GM12872 (cell line): ENCODE measurements at regions not wholly inside any gene's neighbourhood (a gene's known extent, or its start where the extent isn't known, plus 50 kb on each side); places are given as distances from the start of the nearest gene placed in this dataset.

Experiments used
- CTCF ChIP-seq: IDR thresholded peaks from 3 replicates; pipeline ENCODE4 v1.5.1; 2011; ENCODE audit warnings: low read depth, mild to moderate bottlenecking, low read length, moderate library complexity; ENCODE audit not compliant: insufficient read depth

GRCh38 chr15:35813573-35813972, 267.6 kb upstream of the DPH6 start:
- TF ChIP-seq CTCF: no peak

DNA sequence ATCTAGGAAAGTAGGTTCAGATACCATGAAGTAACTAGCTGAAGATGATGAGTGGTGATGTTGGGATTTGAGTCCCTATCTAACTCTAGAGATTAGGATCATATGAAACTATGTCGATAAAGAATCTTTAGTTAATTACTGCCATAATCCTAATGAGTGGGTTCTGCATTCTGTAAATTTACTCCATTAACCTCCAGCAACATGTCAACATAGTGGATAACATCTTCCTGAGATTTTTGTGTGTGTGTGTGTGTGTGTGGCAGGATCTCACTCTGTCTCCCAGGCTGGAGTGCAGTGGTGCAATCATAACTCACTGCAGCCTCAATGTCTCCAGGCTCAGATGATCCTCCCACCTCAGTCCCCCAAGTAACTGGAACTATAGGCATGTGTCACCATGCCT, 272.9 kb upstream of the DPH6 start:
- TF ChIP-seq CTCF: no peak

DNA sequence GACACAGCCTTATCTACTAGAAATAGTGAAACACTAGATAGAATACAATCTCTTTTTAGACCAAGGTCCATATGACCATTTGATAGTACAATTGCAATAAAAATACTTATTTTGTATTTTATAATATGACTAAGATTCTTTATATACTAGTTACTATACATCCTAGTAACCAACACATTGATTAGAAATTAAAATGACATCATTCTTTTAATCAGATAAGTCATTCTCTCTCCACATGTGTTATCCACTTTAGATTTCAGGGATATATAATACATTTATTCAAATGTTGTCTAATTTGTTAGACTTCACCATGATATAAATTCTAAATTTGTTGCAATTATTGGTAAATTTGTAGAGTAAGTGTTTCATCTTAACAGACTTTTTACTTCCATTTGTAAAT, 276.2 kb upstream of the DPH6 start:
- TF ChIP-seq CTCF: no peak

DNA sequence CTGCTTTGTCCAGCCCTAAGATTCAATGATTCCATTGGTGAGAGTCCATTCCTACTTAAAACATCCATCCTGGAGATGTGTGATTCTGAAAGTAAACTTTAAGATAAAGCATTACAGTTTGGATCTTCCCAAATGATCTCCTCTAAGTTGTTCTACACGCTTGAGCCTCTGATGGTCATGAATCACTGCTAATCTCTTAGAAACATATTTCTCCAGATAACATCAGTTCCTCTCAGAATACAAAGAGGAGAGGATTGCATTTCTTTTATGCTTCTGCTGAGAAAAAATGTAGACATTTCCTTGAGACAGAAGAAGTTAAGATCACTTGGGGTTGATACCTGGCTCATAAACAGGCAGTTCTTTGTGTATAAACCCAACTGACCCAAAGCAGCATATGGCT, 281.2 kb upstream of the DPH6 start:
- no peak for TF ChIP-seq CTCF

- no peak for TF ChIP-seq CTCF
Measured at GRCh38 chr15:35827911-35828310, 281.9 kb upstream of the DPH6 start.

DNA sequence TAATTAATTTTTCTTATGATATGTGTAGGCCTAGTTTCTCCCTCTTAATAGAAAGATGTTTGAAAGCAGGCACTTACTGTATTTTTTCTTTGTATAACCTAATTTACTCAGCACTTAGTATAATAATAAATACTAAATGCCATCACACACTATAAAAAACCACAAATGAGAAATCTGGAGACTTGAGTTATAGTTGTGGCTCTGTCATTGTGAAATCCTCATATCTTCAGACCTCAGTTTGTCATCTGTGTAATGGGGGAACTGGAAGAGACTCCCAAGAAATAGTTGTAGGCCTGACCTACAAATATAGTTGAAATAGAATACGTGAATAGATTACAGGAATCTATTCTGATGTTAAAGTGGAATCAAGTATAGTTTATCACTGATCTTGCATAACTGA, 287.6 kb upstream of the DPH6 start:
- TF ChIP-seq CTCF: no peak

- no peak for TF ChIP-seq CTCF
Measured at GRCh38 chr15:35834216-35834830, 288.4 kb upstream of the DPH6 start.
